ENCODE measurements at regions not wholly inside any gene's neighbourhood (a gene's known extent, or its start where the extent isn't known, plus 50 kb on each side); places are given as distances from the start of the nearest gene placed in this dataset.

- Histone ChIP-seq H3K9me3 (ENCODE audit: insufficient read depth, low read length) (no peaks in the 10 kb centered on the region), H3K27me3 (ENCODE audit: low read length) (no peaks in the 10 kb centered on the region), H3K79me2 (ENCODE audit: insufficient read depth, low read length) (no peaks in the 10 kb centered on the region), H3F3A (ENCODE audit: insufficient read depth) (no peaks in the 10 kb centered on the region), H3K4me2 (ENCODE audit: low read depth, low read length, poor library complexity, severe bottlenecking) (no peak overlapping the region), H4K20me1 (ENCODE audit: low read depth, low read length) (no peaks in the 10 kb centered on the region), H2AFZ (ENCODE audit: low read depth, low read length, severe bottlenecking) (no peak overlapping the region), H3K36me3 (ENCODE audit: low read length) (no peaks in the 10 kb centered on the region), H3K9me2 (replicated peaks; ENCODE audit: insufficient read depth, low read length) (no peaks in the 10 kb centered on the region), H3K27ac (ENCODE audit: low read depth, low read length) (no peak overlapping the region), H3K4me3 (ENCODE audit: insufficient read depth, low read length, poor library complexity, severe bottlenecking) (no peak overlapping the region), H3K9ac (ENCODE audit: low read length) (no peak overlapping the region)
- TF ChIP-seq EZH2phosphoT487 (conservative IDR thresholded peaks at IDR 0.05; ENCODE audit: low read length) (no peak), CTCF (IDR thresholded peaks at IDR 0.05; ENCODE audit: insufficient read depth, low read length, poor library complexity, severe bottlenecking) (no peak)
Observed at GRCh38 chr10:83252596-83252995, 886.7 kb upstream of the GHITM start.

- H3F3A ChIP-seq (ENCODE audit: insufficient read depth), result no peaks in the 10 kb centered on the region
- no peak for TF ChIP-seq CTCF (IDR thresholded peaks at IDR 0.05; ENCODE audit: insufficient read depth, low read length, poor library complexity, severe bottlenecking)
- no peak for TF ChIP-seq EZH2phosphoT487 (conservative IDR thresholded peaks at IDR 0.05; ENCODE audit: low read length)
- no peaks in the 10 kb centered on the region for H3K79me2 ChIP-seq (ENCODE audit: insufficient read depth, low read length)
- no peak overlapping the region for H3K4me2 ChIP-seq (ENCODE audit: low read depth, low read length, poor library complexity, severe bottlenecking)
- no peaks in the 10 kb centered on the region for H3K9me2 ChIP-seq (replicated peaks; ENCODE audit: insufficient read depth, low read length)
- no peaks in the 10 kb centered on the region for H3K9me3 ChIP-seq (ENCODE audit: insufficient read depth, low read length)
- H3K36me3 ChIP-seq (ENCODE audit: low read length), result no peaks in the 10 kb centered on the region
- no peak overlapping the region for H3K9ac ChIP-seq (ENCODE audit: low read length)
- no peaks in the 10 kb centered on the region for H3K27me3 ChIP-seq (ENCODE audit: low read length)
- no peak overlapping the region for H2AFZ ChIP-seq (ENCODE audit: low read depth, low read length, severe bottlenecking)
- no peaks in the 10 kb centered on the region for H4K20me1 ChIP-seq (ENCODE audit: low read depth, low read length)
- no peak overlapping the region for H3K27ac ChIP-seq (ENCODE audit: low read depth, low read length)
- no peak overlapping the region for H3K4me3 ChIP-seq (ENCODE audit: insufficient read depth, low read length, poor library complexity, severe bottlenecking)
Observed at GRCh38 chr10:83253011-83253671, 886.2 kb upstream of the GHITM start.

GRCh38 chr10:83254698-83255097 lies 884.6 kb upstream of the GHITM start:
- no peaks in the 10 kb centered on the region for H4K20me1 ChIP-seq (ENCODE audit: low read depth, low read length)
- no peaks in the 10 kb centered on the region for H3K9me3 ChIP-seq (ENCODE audit: insufficient read depth, low read length)
- H3K9ac ChIP-seq (ENCODE audit: low read length), result no peak overlapping the region
- no peaks in the 10 kb centered on the region for H3K36me3 ChIP-seq (ENCODE audit: low read length)
- H3K27ac ChIP-seq (ENCODE audit: low read depth, low read length), result no peak overlapping the region
- no peak overlapping the region for H3K4me2 ChIP-seq (ENCODE audit: low read depth, low read length, poor library complexity, severe bottlenecking)
- no peak overlapping the region for H2AFZ ChIP-seq (ENCODE audit: low read depth, low read length, severe bottlenecking)
- no peak overlapping the region for H3K4me3 ChIP-seq (ENCODE audit: insufficient read depth, low read length, poor library complexity, severe bottlenecking)
- H3K27me3 ChIP-seq (ENCODE audit: low read length), result no peaks in the 10 kb centered on the region
- no peak for TF ChIP-seq CTCF (IDR thresholded peaks at IDR 0.05; ENCODE audit: insufficient read depth, low read length, poor library complexity, severe bottlenecking)
- H3K9me2 ChIP-seq (replicated peaks; ENCODE audit: insufficient read depth, low read length), result no peaks in the 10 kb centered on the region
- no peaks in the 10 kb centered on the region for H3F3A ChIP-seq (ENCODE audit: insufficient read depth)
- no peaks in the 10 kb centered on the region for H3K79me2 ChIP-seq (ENCODE audit: insufficient read depth, low read length)

Measured in SU-DHL-6 (cell line).